ENCODE measurements at regions not wholly inside any gene's neighbourhood (a gene's known extent, or its start where the extent isn't known, plus 50 kb on each side); places are given as distances from the start of the nearest gene placed in this dataset.

DNA sequence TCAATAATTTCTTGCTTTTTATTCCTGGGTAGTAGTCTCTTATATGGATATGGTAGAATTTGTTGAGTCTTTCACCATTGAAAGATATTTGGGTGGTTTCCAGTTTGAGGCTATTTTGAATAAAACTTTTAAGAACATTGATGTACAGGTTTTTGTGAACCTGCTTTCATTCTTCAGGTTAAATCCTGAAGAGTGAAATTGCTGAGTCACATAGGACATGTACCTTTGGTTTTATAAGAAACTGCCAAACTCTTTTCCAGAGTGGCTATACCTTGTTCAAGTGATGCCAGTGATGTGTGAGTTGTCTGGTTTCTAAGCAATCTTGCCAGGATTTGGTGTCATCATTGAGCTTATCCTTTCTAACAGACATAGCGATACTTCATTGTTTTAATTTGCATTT lies 184.6 kb upstream of the PZP start:
- in situ Hi-C loops (cut with MboI; ENCODE audit: low pct_unique_long_range_greater_than_20kb, low sequenced_read_pairs, unreplicated experiment) = no loop called here
- DNase-seq (ENCODE audit: low spot score) = no peak
- TF ChIP-seq, protein P1, sequence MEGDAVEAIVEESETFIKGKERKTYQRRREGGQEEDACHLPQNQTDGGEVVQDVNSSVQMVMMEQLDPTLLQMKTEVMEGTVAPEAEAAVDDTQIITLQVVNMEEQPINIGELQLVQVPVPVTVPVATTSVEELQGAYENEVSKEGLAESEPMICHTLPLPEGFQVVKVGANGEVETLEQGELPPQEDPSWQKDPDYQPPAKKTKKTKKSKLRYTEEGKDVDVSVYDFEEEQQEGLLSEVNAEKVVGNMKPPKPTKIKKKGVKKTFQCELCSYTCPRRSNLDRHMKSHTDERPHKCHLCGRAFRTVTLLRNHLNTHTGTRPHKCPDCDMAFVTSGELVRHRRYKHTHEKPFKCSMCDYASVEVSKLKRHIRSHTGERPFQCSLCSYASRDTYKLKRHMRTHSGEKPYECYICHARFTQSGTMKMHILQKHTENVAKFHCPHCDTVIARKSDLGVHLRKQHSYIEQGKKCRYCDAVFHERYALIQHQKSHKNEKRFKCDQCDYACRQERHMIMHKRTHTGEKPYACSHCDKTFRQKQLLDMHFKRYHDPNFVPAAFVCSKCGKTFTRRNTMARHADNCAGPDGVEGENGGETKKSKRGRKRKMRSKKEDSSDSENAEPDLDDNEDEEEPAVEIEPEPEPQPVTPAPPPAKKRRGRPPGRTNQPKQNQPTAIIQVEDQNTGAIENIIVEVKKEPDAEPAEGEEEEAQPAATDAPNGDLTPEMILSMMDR (IDR thresholded peaks at IDR 0.05; ENCODE audit: extremely low read depth, insufficient read depth, missing control alignments) = no peak

DNA sequence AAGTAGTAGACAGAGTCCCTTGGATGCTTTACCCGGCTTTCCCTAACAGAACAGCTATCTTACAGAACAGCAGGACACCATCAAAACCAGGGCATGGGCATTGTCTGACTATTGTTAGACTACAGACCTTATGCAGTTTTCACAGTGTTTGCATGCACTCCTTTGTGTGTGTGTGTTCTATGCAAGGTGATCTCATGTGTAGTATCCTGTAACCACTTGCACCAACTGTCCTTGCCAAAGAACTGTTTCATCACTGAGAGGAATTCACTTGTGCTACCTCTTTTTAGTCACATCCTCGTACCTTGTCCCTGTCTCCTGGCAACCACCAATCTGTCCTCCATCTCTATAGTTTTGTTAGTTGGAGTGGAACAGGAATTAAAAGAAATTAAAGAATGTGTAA lies 183.6 kb upstream of the PZP start:
- TF ChIP-seq, protein P1 (IDR thresholded peaks at IDR 0.05; ENCODE audit: extremely low read depth, insufficient read depth, missing control alignments) = no peak
- in situ Hi-C loops (cut with MboI; ENCODE audit: low pct_unique_long_range_greater_than_20kb, low sequenced_read_pairs, unreplicated experiment) = no loop called here
- no peak for DNase-seq (ENCODE audit: low spot score)

DNA sequence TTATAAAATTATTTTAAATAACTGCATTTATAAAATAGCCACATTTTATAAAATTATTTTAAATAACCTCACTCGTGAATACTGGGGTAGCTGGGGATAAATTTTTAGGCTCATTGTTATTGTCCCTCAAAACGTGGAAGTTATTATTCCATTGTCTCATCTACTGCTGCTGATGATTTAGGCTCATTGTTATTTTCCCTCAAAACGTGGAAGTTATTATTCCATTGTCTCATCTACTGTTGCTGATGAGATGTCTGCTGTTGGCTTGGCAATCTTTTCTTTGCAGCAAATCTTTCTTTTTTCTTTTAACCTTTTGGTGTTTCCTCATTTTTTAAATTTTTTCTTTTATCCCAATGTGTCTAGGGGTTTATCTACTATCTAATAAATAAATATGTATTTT lies 182.6 kb upstream of the PZP start:
- in situ Hi-C loops (cut with MboI; ENCODE audit: low pct_unique_long_range_greater_than_20kb, low sequenced_read_pairs, unreplicated experiment) = no loop called here
- DNase-seq (ENCODE audit: low spot score) = no peak
- TF ChIP-seq, protein P1 (IDR thresholded peaks at IDR 0.05; ENCODE audit: extremely low read depth, insufficient read depth, missing control alignments) = no peak

- TF ChIP-seq, protein P1 (IDR thresholded peaks at IDR 0.05; ENCODE audit: extremely low read depth, insufficient read depth, missing control alignments) = no peak
- no peak for DNase-seq (ENCODE audit: low spot score)
- in situ Hi-C loops (cut with MboI; ENCODE audit: low pct_unique_long_range_greater_than_20kb, low sequenced_read_pairs, unreplicated experiment) = no loop called here
Observed at GRCh38 chr12:9389796-9390195, 181.6 kb upstream of the PZP start.

DNA sequence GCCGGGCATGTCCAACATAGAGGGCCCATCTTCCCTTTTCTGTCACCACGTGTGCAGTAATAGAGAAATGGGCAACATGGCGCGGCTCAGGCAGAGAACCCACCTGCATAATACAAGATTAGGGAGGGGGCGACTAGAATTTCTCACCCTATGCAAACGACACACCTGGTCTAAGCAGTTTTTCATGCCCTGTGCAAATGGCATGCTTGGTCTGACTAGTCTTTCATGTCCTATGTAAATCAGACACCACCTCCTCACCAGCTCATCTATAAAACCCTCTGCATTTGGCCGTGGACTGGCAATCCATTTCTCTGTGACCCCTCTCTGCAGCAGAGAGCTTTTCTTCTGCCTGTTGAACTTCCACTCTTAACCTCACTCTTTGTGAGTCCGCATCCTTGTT lies 180.2 kb upstream of the PZP start:
- in situ Hi-C loops (cut with MboI; ENCODE audit: low pct_unique_long_range_greater_than_20kb, low sequenced_read_pairs, unreplicated experiment) = no loop called here
- no peak for DNase-seq (ENCODE audit: low spot score)
- TF ChIP-seq, protein P1 (IDR thresholded peaks at IDR 0.05; ENCODE audit: extremely low read depth, insufficient read depth, missing control alignments) = no peak

DNA sequence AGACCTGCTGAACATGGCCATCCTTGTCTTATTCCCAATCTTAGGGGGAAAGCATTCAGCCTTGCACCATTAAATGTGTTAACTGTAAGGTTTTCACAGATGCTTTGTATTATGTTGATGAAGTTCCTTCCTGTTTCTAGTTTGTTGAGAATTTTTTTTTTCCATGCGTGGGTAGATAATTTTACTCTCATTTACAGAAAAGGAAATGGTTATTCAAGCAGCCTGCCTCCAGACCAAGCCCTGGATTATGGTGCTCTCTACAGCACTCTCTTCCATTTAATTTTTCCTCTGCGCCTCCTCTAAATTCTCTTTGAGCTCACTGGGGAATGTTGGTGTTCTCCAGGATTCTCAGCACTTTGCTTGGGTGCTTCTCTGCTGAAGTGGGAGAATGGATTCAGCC lies 179.3 kb upstream of the PZP start:
- TF ChIP-seq, protein P1 (IDR thresholded peaks at IDR 0.05; ENCODE audit: extremely low read depth, insufficient read depth, missing control alignments) = no peak
- in situ Hi-C loops (cut with MboI; ENCODE audit: low pct_unique_long_range_greater_than_20kb, low sequenced_read_pairs, unreplicated experiment) = no loop called here
- DNase-seq (ENCODE audit: low spot score) = no peak

- no peak for DNase-seq (ENCODE audit: low spot score)
- in situ Hi-C loops (cut with MboI; ENCODE audit: low pct_unique_long_range_greater_than_20kb, low sequenced_read_pairs, unreplicated experiment) = no loop called here
Observed at GRCh38 chr12:9383585-9383984, 175.4 kb upstream of the PZP start.

More at GRCh38 chr12:9383585-9383984, 175.4 kb upstream of the PZP start:
- TF ChIP-seq, protein P1 (IDR thresholded peaks at IDR 0.05; ENCODE audit: extremely low read depth, insufficient read depth, missing control alignments) = no peak
